Activated naive CD8-positive, alpha-beta T cell (primary cell): ENCODE measurements at regions not wholly inside any gene's neighbourhood (a gene's known extent, or its start where the extent isn't known, plus 50 kb on each side); places are given as distances from the start of the nearest gene placed in this dataset.

Experiments
- H3K27ac Mint-ChIP-seq: one replicate; pipeline ENCODE4 v1.8.0; 2021; ENCODE audit warnings: mixed read lengths
- H3K27me3 Mint-ChIP-seq: one replicate; pipeline ENCODE4 v1.8.0; 2021; ENCODE audit warnings: mixed read lengths
- H3K36me3 Mint-ChIP-seq: one replicate; pipeline ENCODE4 v1.8.0; 2021; ENCODE audit warnings: mixed read lengths
- H3K4me1 Mint-ChIP-seq: one replicate; pipeline ENCODE4 v1.8.0; 2021; ENCODE audit warnings: low read depth, mixed read lengths
- H3K4me3 Mint-ChIP-seq: one replicate; pipeline ENCODE4 v1.8.0; 2021; ENCODE audit warnings: mild to moderate bottlenecking, mixed read lengths
- H3K9me3 Mint-ChIP-seq: one replicate; pipeline ENCODE4 v1.8.0; 2021; ENCODE audit warnings: low read depth, mixed read lengths

GRCh38 chr22:44389926-44390612, 77.3 kb upstream of the SHISAL1 start:
- Mint-ChIP-seq H3K4me1 (no peaks in the 10 kb centered on the region), H3K9me3 (no peaks in the 10 kb centered on the region), H3K27me3 (peaks cover 4% of the 10 kb centered on the region), H3K4me3 (no peak overlapping the region), H3K27ac (no peak overlapping the region), H3K36me3 (no peaks in the 10 kb centered on the region)

GRCh38 chr22:44389181-44389580, 76.4 kb upstream of the SHISAL1 start:
- Mint-ChIP-seq H3K9me3 (no peaks in the 10 kb centered on the region), H3K27me3 (peaks cover 4% of the 10 kb centered on the region), H3K4me1 (no peaks in the 10 kb centered on the region), H3K27ac (no peak overlapping the region), H3K36me3 (no peaks in the 10 kb centered on the region), H3K4me3 (no peak overlapping the region)

DNA sequence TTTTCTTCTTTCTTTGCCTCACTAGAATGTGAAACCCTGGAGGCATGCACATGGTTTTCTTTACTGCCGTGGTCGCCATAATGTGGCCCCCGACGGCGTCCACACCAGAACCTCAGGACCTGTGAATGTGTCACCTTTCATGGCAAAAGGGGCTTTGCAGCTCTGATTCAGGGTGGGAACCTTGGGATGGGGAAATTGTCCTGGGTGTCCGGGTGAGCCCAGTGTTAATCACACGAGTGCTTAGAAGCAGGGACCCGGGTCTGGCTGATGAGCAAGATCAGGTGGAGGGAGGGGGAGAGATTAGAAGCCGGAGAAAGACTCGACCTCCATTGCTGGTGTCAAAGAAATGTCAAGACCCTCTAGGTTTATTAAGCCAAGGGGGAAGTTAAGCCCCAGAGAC, 74.7 kb upstream of the SHISAL1 start:
- H3K27ac Mint-ChIP-seq: no peak overlapping the region
- H3K9me3 Mint-ChIP-seq: no peaks in the 10 kb centered on the region
- peaks cover 5% of the 10 kb centered on the region for H3K27me3 Mint-ChIP-seq

GRCh38 chr22:44386386-44387035, 73.8 kb upstream of the SHISAL1 start:
- Mint-ChIP-seq H3K4me3 (no peak overlapping the region), H3K4me1 (no peaks in the 10 kb centered on the region), H3K9me3 (no peaks in the 10 kb centered on the region), H3K27me3 (peaks cover 5% of the 10 kb centered on the region), H3K27ac (no peak overlapping the region), H3K36me3 (no peaks in the 10 kb centered on the region)

More for the DNA sequence above, 74.7 kb upstream of the SHISAL1 start:
- Mint-ChIP-seq H3K36me3 (no peaks in the 10 kb centered on the region), H3K4me3 (no peak overlapping the region), H3K4me1 (no peaks in the 10 kb centered on the region)

- Mint-ChIP-seq H3K36me3 (no peaks in the 10 kb centered on the region), H3K4me1 (no peaks in the 10 kb centered on the region), H3K4me3 (no peak overlapping the region), H3K9me3 (no peaks in the 10 kb centered on the region), H3K27ac (no peak overlapping the region), H3K27me3 (peaks cover 5% of the 10 kb centered on the region)
Observed at GRCh38 chr22:44385781-44386180, 73.0 kb upstream of the SHISAL1 start.

DNA sequence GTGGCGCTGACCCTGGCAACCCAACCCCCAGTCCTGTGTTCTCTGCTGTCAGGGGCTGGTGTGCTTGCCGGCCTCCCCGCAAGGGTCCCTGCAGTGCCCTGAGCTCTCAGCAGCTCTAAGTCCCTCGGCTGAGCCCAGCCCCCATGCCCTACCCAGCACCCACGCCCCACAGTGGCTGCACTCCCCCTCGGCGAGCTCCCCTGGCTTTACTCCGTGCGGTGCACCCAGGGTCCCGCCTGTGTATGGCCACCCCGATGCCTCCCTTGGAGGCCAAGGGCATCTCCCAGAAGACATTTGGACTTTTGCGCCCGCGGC, 72.5 kb upstream of the SHISAL1 start:
- Mint-ChIP-seq H3K4me1 (no peaks in the 10 kb centered on the region), H3K27ac (no peak overlapping the region)

DNA sequence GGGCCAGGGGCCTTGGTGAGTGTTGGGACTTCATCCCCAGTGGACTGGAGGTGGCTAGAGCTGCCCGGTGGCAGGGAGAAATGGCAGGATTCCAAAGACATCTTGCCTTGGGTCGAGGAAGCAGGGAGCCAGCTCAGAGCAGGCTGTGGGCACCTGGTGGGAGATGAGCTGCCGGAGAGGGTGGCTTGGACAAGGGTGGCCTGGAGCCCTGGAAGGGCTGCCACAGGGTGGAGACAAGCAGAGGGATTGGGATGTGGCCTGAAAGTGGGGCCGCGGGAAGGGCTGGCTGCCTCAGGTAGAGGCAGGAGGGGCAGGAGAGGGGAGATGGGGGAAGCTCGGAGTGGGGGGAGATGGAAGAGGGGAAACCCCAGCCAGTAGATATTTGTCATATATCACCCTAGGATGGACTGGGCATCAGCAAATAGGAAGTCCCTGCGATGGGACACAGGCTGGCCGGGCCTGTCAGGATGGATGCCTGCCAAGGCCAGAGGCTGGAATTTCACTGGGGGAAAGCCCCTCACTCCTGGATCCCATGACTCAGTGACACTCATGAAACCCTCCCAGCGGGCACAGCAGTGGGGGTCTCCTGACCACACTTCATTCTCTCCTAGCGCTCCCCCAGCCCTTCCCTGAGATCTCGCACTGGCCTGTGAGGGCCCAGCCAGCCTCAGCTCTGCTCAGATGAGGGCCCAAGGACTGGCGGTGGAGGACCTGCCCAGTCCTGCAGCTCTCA, 72.0 kb upstream of the SHISAL1 start:
- no peak overlapping the region for H3K27ac Mint-ChIP-seq
- no peak overlapping the region for H3K4me3 Mint-ChIP-seq
- no peaks in the 10 kb centered on the region for H3K4me1 Mint-ChIP-seq
- no peaks in the 10 kb centered on the region for H3K36me3 Mint-ChIP-seq
- peaks cover 8% of the 10 kb centered on the region for H3K27me3 Mint-ChIP-seq
- H3K9me3 Mint-ChIP-seq: no peaks in the 10 kb centered on the region

More for the DNA sequence above, 72.5 kb upstream of the SHISAL1 start:
- Mint-ChIP-seq H3K36me3 (no peaks in the 10 kb centered on the region), H3K9me3 (no peaks in the 10 kb centered on the region), H3K4me3 (no peak overlapping the region), H3K27me3 (peaks cover 7% of the 10 kb centered on the region)

DNA sequence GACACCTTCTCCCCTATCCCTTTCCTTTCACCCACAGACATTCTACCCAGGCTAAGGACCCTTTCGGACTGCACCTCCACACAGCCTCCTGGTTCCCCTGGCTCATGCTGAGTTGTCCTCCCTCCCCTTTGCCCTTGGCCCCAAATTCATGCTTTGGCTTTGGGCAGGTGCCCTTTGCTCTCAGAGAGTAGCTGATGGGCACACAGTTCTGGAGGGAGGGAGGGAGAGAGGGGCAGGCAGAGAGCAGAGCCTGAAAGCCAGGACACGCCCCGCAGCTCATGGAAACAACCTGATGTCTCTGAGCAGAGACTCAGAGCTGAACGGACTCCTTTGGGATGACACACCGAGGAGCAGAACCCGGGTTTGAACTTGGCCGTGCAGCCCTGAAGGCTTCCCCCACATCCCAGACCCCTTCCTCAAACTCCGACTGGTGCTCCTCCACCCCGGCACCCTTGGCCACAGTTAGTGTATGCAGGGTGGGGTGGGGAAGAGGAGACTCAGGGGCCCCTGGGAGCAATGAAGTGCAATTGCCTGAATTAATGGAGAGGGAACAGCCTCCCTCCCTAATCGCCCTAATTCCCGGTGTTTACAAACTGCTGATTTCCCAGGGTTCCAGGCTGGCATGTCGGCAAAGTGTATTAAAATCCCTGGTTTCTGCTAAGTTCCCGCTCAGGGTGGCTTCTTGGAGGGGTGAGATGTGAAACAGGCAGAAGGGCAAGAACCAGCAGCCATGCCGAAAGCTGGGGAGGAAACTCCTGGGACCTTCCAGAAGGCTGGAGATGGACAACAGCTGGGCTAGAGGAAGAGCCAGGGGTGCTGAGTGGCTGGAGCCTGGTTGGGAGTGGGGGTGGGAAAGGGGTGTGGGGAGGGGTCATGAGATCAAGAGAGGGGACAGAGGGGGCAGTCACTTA, 71.2 kb upstream of the SHISAL1 start:
- Mint-ChIP-seq H3K27me3 (peaks cover 10% of the 10 kb centered on the region), H3K4me3 (no peak overlapping the region), H3K27ac (no peak overlapping the region), H3K9me3 (no peaks in the 10 kb centered on the region), H3K4me1 (no peaks in the 10 kb centered on the region), H3K36me3 (no peaks in the 10 kb centered on the region)

DNA sequence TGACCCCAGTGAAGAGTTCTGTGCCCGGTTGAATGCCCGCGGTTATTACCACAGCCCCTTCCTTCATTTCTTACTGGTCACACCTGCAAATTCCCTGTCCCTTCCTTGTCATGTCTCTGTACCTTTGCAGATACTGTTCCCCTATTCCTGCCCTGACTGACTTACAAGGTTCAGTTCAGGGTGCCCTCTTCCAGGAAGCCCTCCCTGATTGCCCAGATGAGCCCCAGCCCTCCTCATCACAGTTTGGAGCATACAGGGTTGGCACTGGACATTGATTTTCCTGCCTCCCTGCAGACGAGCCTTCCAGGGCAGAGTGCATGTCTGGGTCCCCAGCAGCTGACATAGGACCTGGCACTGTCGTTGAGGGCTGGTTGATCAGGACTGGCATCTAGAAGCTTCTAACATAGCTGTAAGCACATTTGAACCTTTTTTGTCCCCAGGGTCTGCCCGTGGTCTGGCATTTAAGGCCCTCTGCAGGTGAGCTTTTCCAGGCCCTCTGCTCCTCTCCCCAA, 70.4 kb upstream of the SHISAL1 start:
- Mint-ChIP-seq H3K27ac (no peak overlapping the region), H3K9me3 (peaks cover 3% of the 10 kb centered on the region), H3K4me3 (no peak overlapping the region), H3K27me3 (peaks cover 8% of the 10 kb centered on the region), H3K4me1 (no peaks in the 10 kb centered on the region), H3K36me3 (no peaks in the 10 kb centered on the region)

GRCh38 chr22:44382116-44383038, 69.6 kb upstream of the SHISAL1 start:
- Mint-ChIP-seq H3K9me3 (peaks cover 8% of the 10 kb centered on the region), H3K4me1 (no peaks in the 10 kb centered on the region), H3K4me3 (no peak overlapping the region), H3K27me3 (peaks cover 8% of the 10 kb centered on the region), H3K27ac (no peak overlapping the region), H3K36me3 (no peaks in the 10 kb centered on the region)

DNA sequence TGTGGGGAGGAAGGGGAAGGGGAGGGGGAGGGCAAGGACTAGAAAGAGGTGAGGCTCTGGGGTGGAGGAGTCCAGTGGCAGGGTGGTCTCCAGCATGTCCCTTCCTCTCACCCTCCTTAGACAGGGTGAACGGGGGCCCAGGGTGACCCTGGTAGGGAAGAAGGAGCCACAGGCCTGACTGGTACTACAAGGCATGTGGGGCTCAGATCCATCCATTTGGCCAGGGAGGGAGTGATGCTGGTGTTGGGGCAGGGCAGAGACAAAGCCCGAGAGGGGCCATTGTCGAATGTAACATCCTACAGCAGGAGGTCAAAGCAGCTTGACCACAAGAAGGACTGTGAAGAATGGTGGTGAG, 69.0 kb upstream of the SHISAL1 start:
- Mint-ChIP-seq H3K4me1 (no peaks in the 10 kb centered on the region), H3K4me3 (no peak overlapping the region), H3K9me3 (peaks cover 10% of the 10 kb centered on the region), H3K27ac (no peak overlapping the region), H3K36me3 (no peaks in the 10 kb centered on the region), H3K27me3 (peaks cover 6% of the 10 kb centered on the region)

- no peaks in the 10 kb centered on the region for H3K4me1 Mint-ChIP-seq
- no peak overlapping the region for H3K4me3 Mint-ChIP-seq
- no peaks in the 10 kb centered on the region for H3K36me3 Mint-ChIP-seq
- peaks cover 10% of the 10 kb centered on the region for H3K9me3 Mint-ChIP-seq
- H3K27ac Mint-ChIP-seq: no peak overlapping the region
- H3K27me3 Mint-ChIP-seq: peaks cover 6% of the 10 kb centered on the region
Observed at GRCh38 chr22:44380756-44381486, 68.2 kb upstream of the SHISAL1 start.
